HPDE6-E6E7 (cell line): ENCODE measurements at regions not wholly inside any gene's neighbourhood (a gene's known extent, or its start where the extent isn't known, plus 50 kb on each side); places are given as distances from the start of the nearest gene placed in this dataset.
"Not testable (repeated sequence)": the region's sequence is repeated elsewhere in the genome, so short reads cannot be mapped to it uniquely, and the experiment has no call there.

Experiments used
- DNase-seq: peaks from one replicate; pipeline ENCODE4 v3.0.0; 2011; ENCODE audit warnings: missing footprints; ENCODE audit errors: extremely low spot score

DNA sequence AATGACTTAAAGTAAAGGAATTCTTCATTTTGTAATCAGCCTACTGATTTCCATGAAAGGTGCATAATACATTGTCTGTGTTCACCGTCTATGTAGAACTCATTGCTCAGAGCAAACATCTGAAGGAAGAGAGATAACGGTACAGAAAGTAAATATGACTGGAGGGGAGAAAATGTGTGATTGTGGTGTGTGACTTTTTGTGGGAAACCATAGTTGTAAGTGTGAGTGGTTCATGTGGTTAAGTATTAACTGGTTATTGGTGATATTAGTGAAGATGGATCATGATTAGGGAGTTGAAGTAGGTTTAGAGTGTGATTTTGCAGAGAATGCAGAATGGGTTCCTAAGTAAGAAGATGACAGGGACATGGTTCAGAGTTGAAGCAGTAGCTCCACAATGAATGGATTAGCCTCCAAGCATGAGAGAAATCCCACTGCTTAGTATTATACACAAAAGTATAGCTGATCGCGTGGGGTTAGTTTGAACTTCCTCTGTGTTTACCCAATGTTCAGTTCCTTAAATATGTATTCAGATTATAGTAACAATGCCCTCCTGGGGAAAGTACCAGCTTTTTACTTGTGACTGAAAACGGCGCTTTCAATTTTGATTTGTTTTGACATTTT, 368.9 kb downstream of the UTRN start:
- DNase-seq: no peak

DNA sequence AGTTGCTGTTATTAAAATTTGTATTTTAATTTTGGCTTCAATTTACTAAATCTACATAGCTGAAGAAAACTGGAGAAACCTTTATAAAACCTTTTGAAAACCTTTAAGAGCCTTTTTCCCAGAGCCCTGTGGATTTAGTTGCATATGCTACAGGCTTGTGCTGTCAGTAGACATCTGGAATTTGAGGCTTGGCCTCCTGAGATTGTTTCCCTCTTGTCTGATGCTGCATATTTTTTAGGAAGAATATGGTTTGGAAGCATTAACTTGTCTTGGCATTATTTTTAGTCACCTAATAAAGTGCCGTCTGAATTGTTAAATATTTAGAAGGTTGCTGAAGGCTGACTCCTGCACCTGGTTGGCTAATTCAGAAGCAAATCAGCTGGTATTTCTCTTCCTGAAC, 369.4 kb downstream of the UTRN start:
- no peak for DNase-seq

DNA sequence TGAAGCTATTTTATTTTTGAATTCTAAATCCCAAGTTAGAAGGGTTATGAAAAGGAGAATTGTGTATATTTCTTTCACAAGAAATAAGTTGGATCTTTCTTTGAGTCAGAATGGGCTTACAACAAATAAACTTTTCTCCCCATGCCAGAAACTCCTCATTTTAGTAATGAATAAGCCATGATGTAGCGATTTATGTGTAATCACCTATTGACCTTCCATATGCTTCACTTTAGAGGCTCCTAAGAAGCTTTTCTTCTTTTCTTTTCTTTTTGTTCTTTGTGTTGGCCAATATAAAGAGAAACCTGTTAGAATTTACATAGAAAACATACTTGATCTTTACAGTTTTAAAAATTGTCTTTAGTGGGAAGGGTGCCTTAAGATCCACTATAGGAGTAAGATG, 370.2 kb downstream of the UTRN start:
- DNase-seq: no peak

DNA sequence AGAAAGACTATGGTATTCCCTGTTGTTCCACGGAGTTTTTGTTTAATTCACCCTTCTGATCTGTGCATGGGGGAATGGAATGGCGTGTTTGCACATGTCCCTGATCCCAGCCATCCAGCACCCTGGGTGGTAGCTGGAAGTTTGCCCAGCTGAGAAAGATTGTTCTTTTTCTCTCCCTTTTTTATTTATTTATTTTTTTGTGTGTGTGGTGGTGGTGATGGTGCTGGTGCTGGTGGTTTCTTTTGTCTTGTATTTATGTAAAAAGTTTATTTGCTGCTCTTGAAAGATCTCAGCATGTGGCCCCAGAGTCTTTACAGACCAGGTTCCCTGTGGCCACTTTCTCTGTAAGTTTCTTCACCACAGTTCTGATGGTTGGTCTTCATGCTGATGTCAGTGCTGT, 372.6 kb downstream of the UTRN start:
- DNase-seq: no peak

DNA sequence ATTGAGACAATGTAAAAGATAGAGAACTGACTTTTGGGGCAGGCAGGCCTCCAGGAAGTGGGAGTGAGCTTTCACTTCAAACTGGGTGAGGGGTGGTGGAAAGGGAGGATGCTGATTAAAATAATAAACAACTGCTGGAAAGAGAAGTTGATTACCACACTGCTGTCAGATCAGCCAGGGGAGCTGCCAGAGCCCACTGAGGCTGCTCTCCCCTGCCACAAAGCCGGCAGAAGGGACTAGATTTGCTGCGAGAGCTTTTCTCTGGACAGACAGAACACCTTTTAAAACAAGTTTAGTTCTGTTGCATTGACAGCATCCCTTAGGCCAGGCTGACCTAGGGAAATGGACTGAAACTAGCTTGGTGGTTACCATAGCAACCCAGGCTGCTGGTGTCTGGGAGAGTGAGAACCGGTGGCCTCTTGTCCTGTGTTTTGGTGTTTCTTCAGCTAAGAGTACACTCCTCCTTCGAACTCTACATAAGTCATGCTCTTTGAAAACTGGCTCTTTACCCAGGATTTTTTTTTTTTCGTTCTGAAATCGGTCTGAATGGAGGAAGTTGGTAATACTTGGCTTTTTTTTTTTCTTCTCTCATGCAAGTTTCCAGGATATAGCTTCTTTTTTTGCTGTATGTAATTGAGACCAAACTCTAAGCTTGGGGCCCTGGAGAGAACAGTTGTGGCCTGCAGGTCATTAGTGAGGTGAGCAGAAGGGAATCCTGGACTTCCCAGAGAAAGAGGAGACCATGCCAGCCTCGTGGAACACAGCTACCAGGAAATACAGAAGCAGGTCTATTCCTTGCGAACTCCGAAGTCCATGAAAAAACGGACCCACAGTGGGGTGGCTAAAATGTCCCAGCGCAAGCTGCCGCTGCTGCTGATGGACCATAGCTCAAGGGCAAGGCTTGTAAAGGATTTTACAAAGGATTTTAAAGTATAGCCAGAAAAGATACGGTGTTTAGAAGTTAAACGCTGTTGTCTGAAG, 374.4 kb downstream of the UTRN start:
- no peak for DNase-seq

DNA sequence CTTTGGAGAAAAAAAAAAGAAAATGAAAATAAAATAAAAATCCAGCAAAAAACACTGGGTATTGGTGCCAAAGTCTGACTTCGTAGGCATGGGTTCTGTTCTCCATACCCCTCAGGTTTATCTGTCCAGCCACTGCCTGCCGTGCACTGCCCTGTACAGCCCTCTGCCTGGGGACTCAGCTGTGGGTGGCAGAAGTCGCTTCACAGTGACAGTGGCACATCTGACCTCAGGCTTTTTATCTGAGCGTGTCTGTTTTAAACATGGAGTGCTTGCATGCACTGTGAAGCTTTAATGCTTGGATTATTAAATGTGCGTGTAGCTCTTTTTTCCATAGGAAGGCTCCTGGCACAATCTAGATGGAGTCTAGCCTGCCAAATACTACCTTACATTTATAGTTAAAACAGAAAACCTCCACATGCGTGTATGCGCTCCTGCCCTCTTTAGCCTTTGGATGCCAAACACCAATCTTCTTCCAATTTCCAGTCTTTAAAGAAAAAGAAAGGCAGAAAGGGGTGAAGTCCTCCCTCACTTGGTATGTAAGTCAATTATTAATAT, 375.5 kb downstream of the UTRN start:
- DNase-seq: no peak

DNA sequence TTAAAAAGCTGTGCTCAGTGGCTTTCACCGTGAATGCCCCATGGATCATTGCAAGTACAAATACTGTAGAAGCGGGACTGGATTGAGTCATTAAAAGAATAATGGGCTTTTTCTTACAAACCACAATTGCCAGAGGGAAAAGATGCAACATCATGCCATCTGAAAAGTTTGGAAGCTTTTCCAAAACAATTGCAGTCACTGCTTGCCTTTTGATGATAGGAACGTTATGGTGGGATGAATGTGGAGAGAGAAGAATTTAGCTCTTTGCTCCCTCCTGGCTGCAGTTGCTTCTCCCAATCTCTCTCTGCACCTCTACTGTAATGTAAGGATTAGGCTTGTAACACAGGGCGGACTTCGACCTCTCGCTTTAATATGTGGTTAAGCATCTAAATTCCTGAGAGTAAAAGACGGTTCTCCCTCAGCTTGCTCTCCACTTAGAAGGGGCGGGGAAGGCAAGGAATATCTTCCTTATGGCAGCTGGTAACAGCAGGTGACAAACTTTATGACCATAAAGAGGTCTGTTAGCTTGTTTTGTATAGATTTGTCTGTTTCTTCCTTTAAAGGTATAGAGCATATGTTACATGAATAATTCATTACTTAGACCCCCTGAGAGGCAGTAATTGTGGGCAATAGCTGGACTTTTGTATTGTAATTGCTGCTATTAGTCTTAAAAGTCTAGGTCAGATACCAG, 376.1 kb downstream of the UTRN start:
- DNase-seq: no peak

DNA sequence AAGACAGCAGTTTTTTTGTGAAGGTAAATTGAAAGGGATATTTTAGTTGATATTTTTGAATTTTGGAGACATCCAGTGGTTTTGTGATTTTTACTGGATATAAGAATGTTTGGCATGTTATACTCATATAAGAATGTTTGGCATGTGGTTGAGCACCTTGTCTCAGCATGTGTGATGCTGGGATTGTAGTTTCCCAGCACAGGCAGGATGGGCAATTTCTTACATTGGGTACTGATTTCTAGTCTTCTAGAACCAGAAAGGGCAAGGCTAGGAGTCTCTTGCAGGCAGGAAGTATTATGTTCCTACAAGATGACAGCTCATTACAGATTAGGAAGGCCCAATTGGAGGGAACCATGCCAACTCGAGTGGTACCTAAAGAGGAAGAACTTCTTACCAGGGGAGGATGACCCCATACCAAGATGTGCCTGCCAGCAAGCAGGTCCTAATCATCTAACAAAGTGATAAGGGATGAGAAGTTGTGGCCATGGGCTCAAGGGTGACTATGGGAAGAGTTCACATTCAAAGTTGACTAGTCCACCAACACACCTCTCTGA, 377.8 kb downstream of the UTRN start:
- no peak for DNase-seq

DNA sequence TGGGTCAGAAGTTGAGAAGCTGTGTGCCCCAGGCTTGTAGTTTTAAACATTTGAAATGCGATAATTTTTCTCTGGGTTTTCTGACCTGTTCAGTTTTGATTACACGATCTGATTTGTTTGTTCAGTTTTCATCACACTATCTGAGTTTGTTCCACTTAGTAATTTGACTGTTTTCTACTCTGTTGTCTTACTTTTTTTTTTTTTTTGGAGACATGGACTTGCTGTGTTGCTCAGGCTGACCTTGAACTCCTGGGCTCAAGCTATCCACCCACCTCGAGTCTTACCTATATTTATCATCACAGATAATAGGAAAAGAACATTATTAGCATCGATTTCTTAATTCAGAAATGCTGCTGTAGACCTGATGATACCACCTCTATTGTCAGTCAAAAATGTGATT, 379.1 kb downstream of the UTRN start:
- no peak for DNase-seq

DNA sequence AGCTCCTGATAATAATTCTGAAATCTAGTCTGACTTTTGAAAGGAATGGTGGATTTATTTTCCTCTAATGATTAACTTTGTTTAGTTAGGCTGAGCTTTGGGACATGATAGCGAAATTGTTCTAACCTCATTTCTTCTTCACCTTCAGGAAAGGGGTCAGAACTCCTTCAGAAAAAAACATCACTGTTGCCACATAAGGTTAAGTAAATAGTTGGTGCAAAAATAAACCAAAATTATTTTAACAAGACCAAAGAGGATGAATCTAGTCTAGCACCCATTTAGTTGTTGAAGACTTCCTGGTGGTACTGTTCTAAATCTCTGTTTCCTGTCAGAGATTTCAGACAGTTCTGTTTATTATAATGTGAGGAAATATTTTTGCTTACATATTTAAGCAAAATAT, 379.8 kb downstream of the UTRN start:
- DNase-seq: no peak

DNA sequence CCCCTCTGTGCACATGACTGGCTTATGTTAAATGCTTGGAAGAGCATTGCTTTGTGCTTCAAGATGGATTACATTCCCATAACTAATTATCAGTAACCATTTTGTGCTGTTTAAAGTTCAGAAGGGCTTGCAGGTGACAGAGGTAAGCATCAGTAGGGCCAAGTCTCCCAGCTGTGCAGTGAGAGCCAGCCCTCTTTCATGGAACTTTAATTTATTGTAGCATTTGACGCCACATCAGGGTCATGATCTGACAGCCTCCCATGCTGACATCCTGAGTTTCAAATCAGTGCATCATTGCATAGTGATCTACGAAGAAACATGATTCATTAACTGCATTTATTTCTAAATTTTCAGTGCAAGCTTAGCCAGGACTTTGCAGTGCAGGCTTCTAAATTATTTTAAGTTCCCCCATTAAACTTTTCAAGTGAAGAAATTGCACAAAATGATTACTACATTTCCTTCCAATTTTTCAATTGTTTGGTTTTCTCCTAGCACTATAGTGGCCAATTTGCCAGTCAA, 380.9 kb downstream of the UTRN start:
- DNase-seq: no peak

DNA sequence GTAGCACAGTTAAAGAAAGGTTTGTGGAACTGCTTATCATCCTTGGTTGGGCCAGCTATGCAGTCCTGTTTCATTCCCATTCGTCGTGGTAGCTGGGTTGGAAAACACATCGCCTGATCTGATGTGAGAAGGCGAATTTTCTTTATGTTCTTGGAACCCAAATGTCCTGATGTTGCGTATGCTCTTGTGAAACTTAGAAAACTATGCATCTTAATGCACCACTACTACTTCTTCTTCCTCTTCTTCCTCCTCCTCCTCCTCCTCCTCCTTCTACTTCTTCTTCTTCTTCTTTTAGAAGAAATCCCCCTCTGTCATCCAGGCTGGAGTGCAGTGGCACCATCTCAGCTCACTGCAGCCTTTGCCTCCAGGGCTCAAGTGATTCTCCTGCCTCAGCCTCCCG, 381.6 kb downstream of the UTRN start:
- no peak for DNase-seq

DNA sequence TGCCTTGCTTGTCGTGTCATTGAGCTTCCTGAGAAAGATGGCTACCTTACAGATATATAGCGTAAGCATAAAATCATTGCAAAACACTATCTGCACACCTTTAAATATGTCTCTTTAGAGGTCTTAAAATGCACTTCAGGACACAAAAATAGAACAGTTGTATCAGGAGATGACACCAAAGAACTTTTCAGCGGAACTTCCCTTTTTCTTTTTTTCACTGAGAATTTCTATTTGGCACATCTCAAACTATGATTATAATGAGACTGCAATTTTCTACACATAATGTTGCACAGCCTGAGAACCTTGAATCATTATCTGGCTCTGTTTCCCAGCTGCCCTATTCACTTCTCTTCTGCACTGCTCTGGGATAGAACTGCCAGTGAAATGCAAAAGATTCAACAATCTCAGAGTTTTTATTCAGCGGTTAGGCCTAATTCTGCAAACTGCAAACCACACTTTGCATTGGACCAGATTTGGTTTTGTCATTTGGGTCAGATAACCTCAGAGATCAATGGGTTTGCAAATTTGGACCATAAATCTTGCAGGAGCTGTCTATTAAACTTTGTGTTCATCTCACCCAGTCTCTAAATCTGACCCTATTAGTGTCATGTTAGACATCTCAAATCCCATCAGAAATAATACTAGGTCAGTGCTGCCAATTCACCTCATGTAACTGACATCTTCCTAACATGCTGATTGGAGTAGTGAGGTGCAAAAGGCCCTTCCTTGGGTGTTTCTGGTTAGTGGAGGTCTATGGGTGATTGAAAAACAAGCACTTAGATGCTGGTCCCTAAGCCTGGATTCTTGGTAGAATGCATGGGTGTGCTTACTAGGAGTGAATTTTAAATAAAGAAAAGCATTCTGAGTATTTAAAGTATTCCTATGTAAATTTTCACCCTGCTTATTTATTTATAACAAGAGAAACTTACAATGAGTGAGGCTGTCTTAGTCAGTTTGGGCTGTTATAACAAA, 382.7 kb downstream of the UTRN start:
- DNase-seq: no peak

DNA sequence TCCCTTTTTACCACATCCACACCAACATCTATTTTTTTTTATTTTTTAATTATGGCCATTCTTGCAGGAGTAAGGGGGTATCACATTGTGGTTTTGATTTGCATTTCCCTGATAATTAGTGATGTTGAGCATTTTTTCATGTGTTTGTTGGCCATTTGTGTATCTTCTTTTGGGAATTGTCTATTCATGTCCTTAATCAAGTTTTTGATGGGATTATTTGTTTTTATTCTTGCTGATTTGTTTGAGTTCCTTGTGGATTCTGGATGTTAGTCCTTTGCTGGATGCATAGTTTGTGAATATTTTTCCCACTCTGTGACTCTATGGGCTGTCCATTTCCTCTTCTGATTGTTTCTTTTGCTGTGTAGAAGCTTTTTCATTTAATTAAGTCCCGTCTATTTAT, 385.1 kb downstream of the UTRN start:
- not testable (repeated sequence) for DNase-seq

DNA sequence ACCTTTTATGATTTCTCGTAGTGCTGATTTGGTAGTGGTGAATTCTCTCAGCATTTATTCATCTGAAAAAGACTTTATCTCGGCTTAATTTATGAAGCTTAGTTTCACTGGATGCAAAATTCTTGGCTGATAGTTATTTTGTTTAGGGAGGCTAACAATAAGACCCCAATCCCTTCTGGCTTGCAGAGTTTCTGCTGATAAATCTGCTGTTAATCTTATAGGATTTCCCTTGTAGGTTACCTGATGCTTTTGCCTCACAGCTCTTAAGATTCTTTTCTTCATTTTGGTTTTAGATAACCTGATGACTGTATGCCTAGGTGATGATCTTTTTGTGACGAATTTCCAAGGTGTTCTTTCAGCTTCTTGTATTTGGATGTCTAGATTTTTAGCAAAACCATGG, 388.7 kb downstream of the UTRN start:
- DNase-seq: no peak

DNA sequence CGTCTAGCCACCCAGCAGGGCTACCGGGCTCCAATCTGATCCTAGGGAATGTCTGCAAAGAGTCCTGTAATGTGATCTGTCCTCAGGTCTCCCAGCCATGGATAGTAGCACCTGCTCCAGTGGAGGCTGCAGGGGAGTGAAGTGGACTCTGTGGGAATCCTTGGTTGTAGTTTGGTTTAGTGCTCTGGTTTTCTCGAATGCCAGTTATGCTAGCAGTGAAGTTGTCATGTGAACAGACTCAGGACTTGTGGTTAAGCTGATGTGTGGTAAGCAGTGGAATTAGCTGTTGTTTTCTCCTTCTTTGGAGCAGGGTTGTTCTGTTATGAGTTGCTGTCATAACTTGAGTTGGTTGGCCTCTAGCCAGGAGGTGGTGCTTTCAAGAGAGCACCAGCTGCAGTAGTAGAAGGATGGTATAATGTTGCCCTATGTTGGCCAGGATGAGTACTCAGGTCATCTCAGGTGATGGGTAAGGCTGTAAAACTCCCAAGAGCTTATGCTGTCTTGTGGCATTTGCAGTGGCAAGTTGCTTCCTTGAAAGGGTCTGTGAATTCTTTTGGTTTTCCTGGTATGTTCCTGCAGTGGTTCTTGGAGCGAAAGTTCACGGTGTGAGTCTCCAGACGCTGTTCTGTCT, 390.2 kb downstream of the UTRN start:
- DNase-seq: no peak

DNA sequence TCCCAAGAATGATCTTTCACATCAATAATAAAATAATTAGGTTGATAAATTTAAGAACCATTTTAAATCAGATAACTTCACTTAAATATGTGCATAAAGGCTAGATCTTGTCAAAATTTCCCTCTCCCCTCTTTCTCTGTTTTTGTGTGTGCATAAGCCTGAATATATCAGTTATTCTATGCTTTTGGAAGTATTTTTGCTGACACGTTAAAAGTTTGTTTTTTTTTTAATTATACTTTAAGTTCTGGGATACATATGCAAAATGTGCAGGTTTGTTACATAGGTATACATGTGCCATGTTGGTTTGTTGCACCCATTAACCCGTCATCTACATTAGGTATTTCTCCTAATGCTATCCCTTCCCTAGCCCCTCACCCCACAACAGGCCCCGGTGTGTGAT, 391.2 kb downstream of the UTRN start:
- not testable (repeated sequence) for DNase-seq

DNA sequence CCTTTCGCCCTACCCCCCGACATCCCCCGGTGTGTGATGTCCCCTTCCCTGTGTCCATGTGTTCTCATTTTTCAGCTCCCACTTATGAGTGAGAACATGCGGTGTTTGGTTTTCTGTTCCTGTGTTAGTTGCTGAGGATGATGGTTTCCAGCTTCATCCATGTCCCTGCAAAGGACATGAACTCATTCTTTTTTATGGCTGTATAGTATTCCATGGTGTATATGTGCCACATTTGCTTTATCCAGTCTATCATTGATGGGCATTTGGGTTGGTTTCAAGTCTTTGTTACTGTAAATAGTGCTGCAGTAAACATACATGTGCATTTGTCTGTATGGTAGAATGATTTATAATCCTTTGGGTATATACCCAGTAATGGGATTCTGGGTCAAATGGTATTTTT, 392.1 kb downstream of the UTRN start:
- not testable (repeated sequence) for DNase-seq

DNA sequence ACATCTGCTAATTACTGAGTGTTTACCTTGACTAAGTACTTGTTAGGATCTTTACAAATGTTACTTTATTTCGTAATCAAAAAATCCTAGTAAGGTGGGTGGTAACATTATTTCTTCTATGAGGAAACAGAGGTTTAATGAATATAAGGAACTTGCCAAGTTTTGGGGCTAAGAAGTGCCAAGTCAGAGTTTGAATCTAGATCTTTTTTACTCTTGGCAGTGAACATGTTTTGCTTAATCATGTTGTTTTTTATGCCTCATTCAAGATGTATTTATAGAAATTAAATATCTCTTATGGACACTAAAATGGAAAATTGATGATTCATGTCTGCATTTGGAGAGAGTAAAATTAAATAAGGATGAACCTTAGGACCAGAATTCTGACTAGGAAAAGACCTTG, 393.7 kb downstream of the UTRN start:
- no peak for DNase-seq

DNA sequence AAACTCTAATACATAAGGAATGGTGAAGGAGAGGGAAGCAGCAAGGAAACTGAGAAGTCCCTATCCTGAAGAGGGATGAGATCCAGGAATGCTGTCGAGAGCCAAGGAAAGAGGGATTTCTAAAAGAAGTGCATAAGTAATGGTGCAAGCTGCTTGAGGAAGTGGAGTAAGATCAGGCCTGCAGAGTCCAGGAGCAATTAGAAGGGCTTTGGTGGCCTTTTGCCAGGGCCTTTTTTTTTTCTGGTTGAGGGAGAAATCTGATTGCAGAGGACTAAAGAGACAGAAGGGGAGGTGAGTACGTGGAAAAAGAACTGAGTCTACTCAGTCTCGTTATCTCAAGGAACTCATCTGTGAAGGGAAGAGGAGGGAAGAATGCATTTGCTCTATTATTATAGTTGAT, 396.2 kb downstream of the UTRN start:
- no peak for DNase-seq
